Thyroid gland (tissue), 4 donors: ENCODE measurements at regions not wholly inside any gene's neighbourhood (a gene's known extent, or its start where the extent isn't known, plus 50 kb on each side); places are given as distances from the start of the nearest gene placed in this dataset.
"Not testable (repeated sequence)": the region's sequence is repeated elsewhere in the genome, so short reads cannot be mapped to it uniquely, and the experiment has no call there.

Source experiments
- DNase-seq, 2 donors: peaks; one replicate each; pipeline ENCODE4 v3.0.0-alpha.2; 2019
- H3K27ac ChIP-seq, 3 donors: fragments of 200-600 bp; sonication (generic); 1 replicate in 2 of 3; 2 replicates in 1 of 3; pipeline ENCODE4 v1.5.1; 2016 to 2019; ENCODE audit warnings: mild to moderate bottlenecking in 1 of 3, moderate library complexity in 1 of 3
- H3K27me3 ChIP-seq: fragments of 200-600 bp; sonication (generic); one replicate; pipeline ENCODE4 v1.5.1; 2019
- H3K36me3 ChIP-seq, 2 donors: fragments of 200-600 bp; sonication (generic); one replicate each; pipeline ENCODE4 v1.5.1; 2016 to 2019
- H3K4me1 ChIP-seq, 2 donors: fragments of 200-600 bp; sonication (generic); one replicate each; pipeline ENCODE4 v1.5.1; 2017 to 2019
- H3K4me3 ChIP-seq, 3 donors: fragments of 200-600 bp; sonication (generic); replicated peaks in 1 of 3; 1 replicate in 2 of 3; 2 replicates in 1 of 3; pipeline ENCODE4 v1.5.1; 2016; ENCODE audit warnings: mild to moderate bottlenecking in 1 of 3
- H3K9me3 ChIP-seq: fragments of 200-600 bp; sonication (generic); one replicate; pipeline ENCODE4 v1.5.1; 2017
- CTCF ChIP-seq, 6 experiments: fragments of 200-600 bp in 3 of 6; fragments of 450-650 bp in 3 of 6; sonication (generic) in 3 of 6; IDR thresholded peaks; one replicate each; pipeline ENCODE4 v1.5.1; 2016 to 2019; ENCODE audit warnings: antibody characterized with exemption in 6 of 6, mild to moderate bottlenecking in 2 of 6, inconsistent platforms in 1 of 6, moderate library complexity in 1 of 6
- POLR2A ChIP-seq, 2 donors: fragments of 450-650 bp; IDR thresholded peaks; one replicate each; pipeline ENCODE4 v1.6.1; 2017; ENCODE audit warnings: antibody characterized with exemption in 2 of 2, mild to moderate bottlenecking in 2 of 2, moderate library complexity in 1 of 2
- WGBS, 2 donors: methylation state at CpG; one replicate each; pipeline ENCODE4 v1.1.5; 2017; 5-methylcytosine and 5-hydroxymethylcytosine counted together
- intact Hi-C: fragments of 100-400 bp; cut with DNase I; formaldehyde crosslinking; loops from one replicate; pipeline ENCODE4 v1.15.1; 2023

- intact Hi-C loops, result no loop called here
- H3K27me3 ChIP-seq, result no peaks in the 10 kb centered on the region
- no peaks in the 10 kb centered on the region for H3K9me3 ChIP-seq
- no peak overlapping the region for H3K27ac ChIP-seq
- DNase-seq, result no peak
- TF ChIP-seq POLR2A (IDR thresholded peaks at IDR 0.05), result no peak
- TF ChIP-seq CTCF (IDR thresholded peaks at IDR 0.05), result no peak
- no peaks in the 10 kb centered on the region for H3K36me3 ChIP-seq
- H3K4me3 ChIP-seq, result no peak overlapping the region
- H3K4me1 ChIP-seq, result no peaks in the 10 kb centered on the region
- 93 to 96% methylated on average over 5 of the region's 5 CpGs for WGBS, 2 donors
These were observed 141.4 kb upstream of the SALL4 start for GRCh38 chr20:51943761-51944160.

DNA sequence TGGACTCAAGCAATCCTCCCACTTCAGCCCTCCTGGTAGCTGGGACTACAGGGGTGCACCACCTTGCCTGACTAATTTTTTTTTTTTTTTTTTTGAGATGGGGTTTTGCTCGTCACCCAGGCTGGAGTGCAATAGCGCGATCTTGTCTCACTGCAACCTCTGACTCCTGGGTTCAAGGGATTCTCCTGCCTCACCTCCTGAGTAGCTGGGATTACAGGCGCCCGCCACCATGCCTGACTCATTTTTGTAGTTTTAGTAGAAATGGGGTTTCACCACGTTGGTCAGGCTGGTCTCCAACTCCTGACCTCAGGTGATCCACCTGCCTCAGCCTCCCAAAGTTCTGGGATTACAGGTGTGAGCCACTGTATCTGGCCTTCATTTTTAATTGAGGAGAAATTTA lies 141.0 kb upstream of the SALL4 start:
- H3K27me3 ChIP-seq, DNase-seq, H3K4me3 ChIP-seq, H3K9me3 ChIP-seq, intact Hi-C loops, H3K4me1 ChIP-seq, H3K36me3 ChIP-seq, H3K27ac ChIP-seq: not testable (repeated sequence)
- WGBS, 2 donors, result 86 to 89% methylated on average over 6 of the region's 6 CpGs

DNA sequence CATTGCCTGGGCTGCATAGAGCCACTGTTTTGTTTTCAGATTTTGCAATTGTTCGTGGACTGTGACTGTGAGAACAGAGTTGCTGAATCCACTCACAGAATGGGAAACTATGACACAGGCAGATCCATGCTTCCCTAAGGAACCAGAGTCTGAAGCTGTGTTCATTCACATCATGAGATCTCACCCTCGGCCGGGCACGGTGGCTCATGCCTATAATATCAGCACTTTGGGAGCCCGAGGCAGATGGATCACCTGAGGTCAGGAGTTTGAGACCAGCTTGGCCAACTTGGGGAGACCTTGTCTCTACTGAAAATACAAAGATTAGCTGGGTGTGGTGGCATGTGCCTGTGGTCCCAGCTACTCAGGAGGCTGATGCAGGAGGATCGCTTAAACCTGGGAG lies 139.2 kb upstream of the SALL4 start:
- intact Hi-C loops, result no loop called here
- no peaks in the 10 kb centered on the region for H3K9me3 ChIP-seq
- TF ChIP-seq CTCF (IDR thresholded peaks at IDR 0.05) (no peak), POLR2A (IDR thresholded peaks at IDR 0.05) (no peak)
- no peak overlapping the region for H3K4me3 ChIP-seq
- no peaks in the 10 kb centered on the region for H3K4me1 ChIP-seq
- DNase-seq, result no peak
- H3K27ac ChIP-seq, result no peak overlapping the region
- no peaks in the 10 kb centered on the region for H3K36me3 ChIP-seq
- H3K27me3 ChIP-seq, result no peaks in the 10 kb centered on the region
- WGBS, 2 donors, result 91 to 92% methylated on average over 6 of the region's 6 CpGs

DNA sequence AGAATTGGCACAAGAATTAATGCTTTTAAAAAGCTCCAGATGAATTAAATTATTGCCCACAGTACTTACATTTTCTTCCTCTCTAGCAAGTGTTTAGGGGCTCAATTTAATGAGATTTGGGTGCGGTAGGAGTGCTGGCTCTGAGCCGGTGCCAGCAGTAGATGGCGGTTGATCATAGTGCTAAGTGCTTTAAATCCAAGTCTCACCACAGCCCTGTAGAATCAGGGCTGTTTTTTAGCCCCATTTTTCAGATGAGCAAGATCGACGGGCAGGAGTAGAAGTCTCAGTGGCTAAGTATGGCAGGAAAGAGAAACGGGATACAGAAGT lies 136.9 kb upstream of the SALL4 start:
- H3K4me3 ChIP-seq, result no peak overlapping the region
- TF ChIP-seq CTCF (IDR thresholded peaks at IDR 0.05) (no peak), POLR2A (IDR thresholded peaks at IDR 0.05) (no peak)
- no peaks in the 10 kb centered on the region for H3K27me3 ChIP-seq
- H3K4me1 ChIP-seq, result no peaks in the 10 kb centered on the region
- intact Hi-C loops, result no loop called here
- no peaks in the 10 kb centered on the region for H3K36me3 ChIP-seq
- no peak overlapping the region for H3K27ac ChIP-seq
- no peak for DNase-seq
- 95 to 96% methylated on average over 6 of the region's 6 CpGs for WGBS, 2 donors
- H3K9me3 ChIP-seq, result no peaks in the 10 kb centered on the region

DNA sequence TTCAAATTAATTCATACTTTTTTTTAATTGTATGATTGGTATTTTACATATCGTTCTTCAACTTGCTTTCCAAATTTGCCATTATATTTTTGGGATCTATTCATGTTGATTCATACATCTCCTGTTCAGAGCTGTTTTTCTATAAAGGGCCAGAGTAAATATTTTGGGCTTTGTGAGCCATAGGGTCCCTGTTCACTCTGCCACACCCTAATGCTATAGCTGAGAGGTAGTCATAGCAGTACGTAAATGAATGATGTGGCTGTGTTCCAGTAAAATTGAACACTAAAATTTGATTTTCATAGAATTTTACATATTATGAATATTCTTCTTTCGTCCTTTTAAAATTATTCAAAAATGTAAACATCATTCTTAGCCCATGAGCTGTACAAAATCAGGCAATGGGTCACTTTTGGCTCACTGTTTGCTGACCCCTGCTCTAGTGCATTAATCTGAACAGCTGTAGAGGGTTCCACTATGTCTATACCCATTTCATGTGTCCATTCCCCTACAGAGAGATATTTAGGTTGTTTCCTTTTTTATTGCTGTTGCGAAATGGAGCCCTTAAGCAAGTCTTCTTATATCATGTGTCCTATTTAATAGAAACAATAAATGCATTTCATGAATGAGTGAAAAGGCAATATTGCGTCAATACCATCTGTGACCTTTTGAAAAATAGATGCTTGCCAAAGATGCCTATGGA lies 136.4 kb upstream of the SALL4 start:
- H3K4me3 ChIP-seq, result no peak overlapping the region
- TF ChIP-seq POLR2A (IDR thresholded peaks at IDR 0.05) (no peak), CTCF (IDR thresholded peaks at IDR 0.05) (no peak)
- 86 to 89% methylated on average over 5 of the region's 5 CpGs for WGBS, 2 donors
- no peak overlapping the region for H3K27ac ChIP-seq
- no peaks in the 10 kb centered on the region for H3K36me3 ChIP-seq
- DNase-seq, result no peak
- no peaks in the 10 kb centered on the region for H3K27me3 ChIP-seq
- H3K4me1 ChIP-seq, result no peaks in the 10 kb centered on the region
- no peaks in the 10 kb centered on the region for H3K9me3 ChIP-seq
- intact Hi-C loops, result no loop called here

- no peaks in the 10 kb centered on the region for H3K9me3 ChIP-seq
- H3K27ac ChIP-seq, result no peak overlapping the region
- DNase-seq, result no peak
- TF ChIP-seq CTCF (IDR thresholded peaks at IDR 0.05) (no peak), POLR2A (IDR thresholded peaks at IDR 0.05) (no peak)
- H3K4me1 ChIP-seq, result no peaks in the 10 kb centered on the region
- H3K27me3 ChIP-seq, result no peaks in the 10 kb centered on the region
- WGBS, 2 donors, result 95% methylated on average over 8 of the region's 8 CpGs
- H3K4me3 ChIP-seq, result no peak overlapping the region
- no peaks in the 10 kb centered on the region for H3K36me3 ChIP-seq
- intact Hi-C loops, result no loop called here
These were observed 135.5 kb upstream of the SALL4 start for GRCh38 chr20:51937779-51938178.
